ENCODE measurements at regions not wholly inside any gene's neighbourhood (a gene's known extent, or its start where the extent isn't known, plus 50 kb on each side); places are given as distances from the start of the nearest gene placed in this dataset.

DNA sequence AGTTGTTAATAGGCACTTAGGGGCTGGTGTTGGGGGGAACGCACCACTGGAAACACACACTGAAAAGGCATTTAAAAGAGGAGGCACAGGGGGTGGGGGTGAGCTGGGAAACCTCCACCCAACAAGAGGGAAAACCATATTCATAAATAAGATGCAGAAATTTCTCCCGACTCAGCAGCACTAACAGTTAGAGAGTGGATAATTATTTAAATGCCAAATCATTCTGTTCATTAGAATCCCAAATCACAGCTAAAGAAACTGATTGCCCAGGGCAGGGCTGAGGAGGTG lies 60.7 kb upstream of the FAM222A start:
- in situ Hi-C loops (cut with HindIII; ENCODE audit: extremely low pct_ligation_motif_present, low pct_unique_long_range_greater_than_20kb) (no loop called here), intact Hi-C loops (cut with micrococcal nuclease; ENCODE audit: unreplicated experiment) (no loop called here)
- Histone ChIP-seq H3K4me1 (ENCODE audit: insufficient read depth, low read length) (peaks cover 29% of the 10 kb centered on the region), H2AFZ (ENCODE audit: low read length) (no peak overlapping the region), H3K27ac (ENCODE audit: extremely low read length, insufficient read depth, low read length) (no peak overlapping the region), H4K20me1 (ENCODE audit: insufficient read depth, low read length) (no peaks in the 10 kb centered on the region), H3K36me3 (replicated peaks in 1 of 2; ENCODE audit: control insufficient read depth in 1 of 2, insufficient read depth in 2 of 2, low read length in 2 of 2) (no peaks in the 10 kb centered on the region), H3K27me3 (ENCODE audit: control insufficient read depth in 1 of 2, insufficient read depth in 2 of 2, low read length in 2 of 2) (peaks cover 1 to 20% of the 10 kb centered on the region in 2 experiments; a peak in 4 of 5 replicates), H3K79me2 (ENCODE audit: insufficient read depth, low read length) (no peaks in the 10 kb centered on the region), H3K4me3 (replicated peaks in 1 of 3; ENCODE audit: insufficient read depth in 1 of 3, low read depth in 2 of 3, low read length in 3 of 3) (no peak overlapping the region), H3K4me2 (ENCODE audit: low read depth, low read length) (no peak overlapping the region), H3K9ac (ENCODE audit: insufficient read depth, low read depth, low read length) (no peak overlapping the region), H3K9me3 (ENCODE audit: low read length) (no peaks in the 10 kb centered on the region)
- BruUV-seq (replicated peaks), result no TSS peak
- CTCF ChIA-PET (ENCODE audit: low intra/inter-chr PET ratio, low total read pairs), result no interaction called here
- 82% methylated on average over 2 of the region's 2 CpGs for WGBS (ENCODE audit: low lambda C conversion rate)
- FAIRE-seq, result no peak
- TF ChIP-seq MAFK (conservative IDR thresholded peaks at IDR 0.05 in 1 of 2, IDR thresholded peaks at IDR 0.05 in 1 of 2; ENCODE audit: low read length in 2 of 2) (peak; percentile 13 to 37; a peak in 1 of 4 replicates), ZBTB38 (CRISPR knock-in tag; IDR thresholded peaks at IDR 0.05) (no peak), MAFF (IDR thresholded peaks at IDR 0.05; ENCODE audit: low read depth, low read length) (peak; percentile 33)
- DNase-seq (ENCODE audit: low spot score), result no peak
- POLR2A ChIA-PET, result no interaction called here
- ATAC-seq, result no peak

DNA sequence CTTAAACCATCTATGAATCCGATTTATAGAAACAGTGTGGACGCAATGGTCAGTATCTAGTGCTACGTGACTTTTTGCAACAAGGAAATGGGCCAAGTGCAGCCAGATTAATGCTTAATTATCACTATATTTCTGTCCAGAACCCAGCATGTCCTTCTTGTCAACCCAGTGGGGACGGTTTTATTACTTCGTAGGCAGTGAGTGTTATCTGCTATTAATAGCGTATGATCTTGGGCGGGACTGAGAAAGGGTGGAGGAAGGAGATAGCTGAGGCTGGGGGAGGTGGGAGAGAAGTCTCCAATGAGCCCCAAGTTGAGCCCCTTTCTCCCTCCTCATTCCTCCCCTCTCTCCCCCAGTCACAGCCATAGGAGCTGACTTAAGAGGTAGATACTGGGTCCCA lies 59.7 kb upstream of the FAM222A start:
- Histone ChIP-seq H3K4me3 (replicated peaks in 1 of 3; ENCODE audit: insufficient read depth in 1 of 3, low read depth in 2 of 3, low read length in 3 of 3) (no peak overlapping the region), H3K79me2 (ENCODE audit: insufficient read depth, low read length) (no peaks in the 10 kb centered on the region), H3K4me2 (ENCODE audit: low read depth, low read length) (no peak overlapping the region), H3K36me3 (replicated peaks in 1 of 2; ENCODE audit: control insufficient read depth in 1 of 2, insufficient read depth in 2 of 2, low read length in 2 of 2) (no peaks in the 10 kb centered on the region), H3K27ac (ENCODE audit: extremely low read length, insufficient read depth, low read length) (no peak overlapping the region), H3K9me3 (ENCODE audit: low read length) (no peaks in the 10 kb centered on the region), H3K4me1 (ENCODE audit: insufficient read depth, low read length) (peaks cover 25% of the 10 kb centered on the region), H4K20me1 (ENCODE audit: insufficient read depth, low read length) (no peaks in the 10 kb centered on the region), H2AFZ (ENCODE audit: low read length) (no peak overlapping the region), H3K9ac (ENCODE audit: insufficient read depth, low read depth, low read length) (no peak overlapping the region), H3K27me3 (ENCODE audit: control insufficient read depth in 1 of 2, insufficient read depth in 2 of 2, low read length in 2 of 2) (peaks cover 1 to 20% of the 10 kb centered on the region in 2 experiments; a peak in 4 of 5 replicates)
- no TSS peak for BruUV-seq (replicated peaks)
- 64% methylated on average over 7 of the region's 7 CpGs for WGBS (ENCODE audit: low lambda C conversion rate)
- intact Hi-C loops (cut with micrococcal nuclease; ENCODE audit: unreplicated experiment), result no loop called here
- no peak for FAIRE-seq
- TF ChIP-seq GTF2F1 (IDR thresholded peaks at IDR 0.05; ENCODE audit: low read length), result no peak
- TF ChIP-seq, protein P1, sequence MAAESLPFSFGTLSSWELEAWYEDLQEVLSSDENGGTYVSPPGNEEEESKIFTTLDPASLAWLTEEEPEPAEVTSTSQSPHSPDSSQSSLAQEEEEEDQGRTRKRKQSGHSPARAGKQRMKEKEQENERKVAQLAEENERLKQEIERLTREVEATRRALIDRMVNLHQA (CRISPR knock-in tag; IDR thresholded peaks at IDR 0.05), result no peak
- TF ChIP-seq, protein P2, sequence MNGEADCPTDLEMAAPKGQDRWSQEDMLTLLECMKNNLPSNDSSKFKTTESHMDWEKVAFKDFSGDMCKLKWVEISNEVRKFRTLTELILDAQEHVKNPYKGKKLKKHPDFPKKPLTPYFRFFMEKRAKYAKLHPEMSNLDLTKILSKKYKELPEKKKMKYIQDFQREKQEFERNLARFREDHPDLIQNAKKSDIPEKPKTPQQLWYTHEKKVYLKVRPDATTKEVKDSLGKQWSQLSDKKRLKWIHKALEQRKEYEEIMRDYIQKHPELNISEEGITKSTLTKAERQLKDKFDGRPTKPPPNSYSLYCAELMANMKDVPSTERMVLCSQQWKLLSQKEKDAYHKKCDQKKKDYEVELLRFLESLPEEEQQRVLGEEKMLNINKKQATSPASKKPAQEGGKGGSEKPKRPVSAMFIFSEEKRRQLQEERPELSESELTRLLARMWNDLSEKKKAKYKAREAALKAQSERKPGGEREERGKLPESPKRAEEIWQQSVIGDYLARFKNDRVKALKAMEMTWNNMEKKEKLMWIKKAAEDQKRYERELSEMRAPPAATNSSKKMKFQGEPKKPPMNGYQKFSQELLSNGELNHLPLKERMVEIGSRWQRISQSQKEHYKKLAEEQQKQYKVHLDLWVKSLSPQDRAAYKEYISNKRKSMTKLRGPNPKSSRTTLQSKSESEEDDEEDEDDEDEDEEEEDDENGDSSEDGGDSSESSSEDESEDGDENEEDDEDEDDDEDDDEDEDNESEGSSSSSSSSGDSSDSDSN (CRISPR knock-in tag; IDR thresholded peaks at IDR 0.05), result no peak
- TF ChIP-seq, protein P3, sequence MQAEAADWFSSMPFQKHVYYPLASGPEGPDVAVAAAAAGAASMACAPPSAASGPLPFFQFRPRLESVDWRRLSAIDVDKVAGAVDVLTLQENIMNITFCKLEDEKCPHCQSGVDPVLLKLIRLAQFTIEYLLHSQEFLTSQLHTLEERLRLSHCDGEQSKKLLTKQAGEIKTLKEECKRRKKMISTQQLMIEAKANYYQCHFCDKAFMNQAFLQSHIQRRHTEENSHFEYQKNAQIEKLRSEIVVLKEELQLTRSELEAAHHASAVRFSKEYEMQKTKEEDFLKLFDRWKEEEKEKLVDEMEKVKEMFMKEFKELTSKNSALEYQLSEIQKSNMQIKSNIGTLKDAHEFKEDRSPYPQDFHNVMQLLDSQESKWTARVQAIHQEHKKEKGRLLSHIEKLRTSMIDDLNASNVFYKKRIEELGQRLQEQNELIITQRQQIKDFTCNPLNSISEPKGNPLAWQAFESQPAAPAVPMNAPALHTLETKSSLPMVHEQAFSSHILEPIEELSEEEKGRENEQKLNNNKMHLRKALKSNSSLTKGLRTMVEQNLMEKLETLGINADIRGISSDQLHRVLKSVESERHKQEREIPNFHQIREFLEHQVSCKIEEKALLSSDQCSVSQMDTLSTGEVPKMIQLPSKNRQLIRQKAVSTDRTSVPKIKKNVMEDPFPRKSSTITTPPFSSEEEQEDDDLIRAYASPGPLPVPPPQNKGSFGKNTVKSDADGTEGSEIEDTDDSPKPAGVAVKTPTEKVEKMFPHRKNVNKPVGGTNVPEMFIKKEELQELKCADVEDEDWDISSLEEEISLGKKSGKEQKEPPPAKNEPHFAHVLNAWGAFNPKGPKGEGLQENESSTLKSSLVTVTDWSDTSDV (CRISPR knock-in tag; IDR thresholded peaks at IDR 0.05), result no peak
- TF ChIP-seq, protein P4, sequence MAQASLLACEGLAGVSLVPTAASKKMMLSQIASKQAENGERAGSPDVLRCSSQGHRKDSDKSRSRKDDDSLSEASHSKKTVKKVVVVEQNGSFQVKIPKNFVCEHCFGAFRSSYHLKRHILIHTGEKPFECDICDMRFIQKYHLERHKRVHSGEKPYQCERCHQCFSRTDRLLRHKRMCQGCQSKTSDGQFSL (CRISPR knock-in tag; IDR thresholded peaks at IDR 0.05), result no peak
- CTCF ChIA-PET (ENCODE audit: low intra/inter-chr PET ratio, low total read pairs), result no interaction called here
- in situ Hi-C loops (cut with HindIII; ENCODE audit: extremely low pct_ligation_motif_present, low pct_unique_long_range_greater_than_20kb), result no loop called here
- POLR2A ChIA-PET, result no interaction called here
- no peak for DNase-seq (ENCODE audit: low spot score)
- ATAC-seq, result no peak

All from HepG2 (cell line).